ENCODE measurements at regions not wholly inside any gene's neighbourhood (a gene's known extent, or its start where the extent isn't known, plus 50 kb on each side); places are given as distances from the start of the nearest gene placed in this dataset.

GRCh38 chr12:61808856-61809255 lies 451.3 kb upstream of the USP15 start:
- no peak for DNase-seq (ENCODE audit: extremely low read depth, low read depth)

GRCh38 chr12:61810486-61810885 lies 449.7 kb upstream of the USP15 start:
- no peak for DNase-seq (ENCODE audit: extremely low read depth, low read depth)

- DNase-seq (ENCODE audit: extremely low read depth, low read depth): no peak
These were observed 438.8 kb upstream of the USP15 start for GRCh38 chr12:61821381-61821780.

- no peak for DNase-seq (ENCODE audit: extremely low read depth, low read depth)
These were observed 437.1 kb upstream of the USP15 start for GRCh38 chr12:61823102-61823501.

GRCh38 chr12:61846765-61847164 lies 413.4 kb upstream of the USP15 start:
- no peak for DNase-seq (ENCODE audit: extremely low read depth, low read depth)

GRCh38 chr12:61848893-61849292 lies 411.3 kb upstream of the USP15 start:
- no peak for DNase-seq (ENCODE audit: extremely low read depth, low read depth)

- no peak for DNase-seq (ENCODE audit: extremely low read depth, low read depth)
These were observed 406.3 kb upstream of the USP15 start for GRCh38 chr12:61853945-61854344.

- DNase-seq (ENCODE audit: extremely low read depth, low read depth): no peak
These were observed 405.3 kb upstream of the USP15 start for GRCh38 chr12:61854902-61855301.

GRCh38 chr12:61857968-61858367 lies 402.2 kb upstream of the USP15 start:
- no peak for DNase-seq (ENCODE audit: extremely low read depth, low read depth)

- no peak for DNase-seq (ENCODE audit: extremely low read depth, low read depth)
These were observed 399.8 kb upstream of the USP15 start for GRCh38 chr12:61860451-61860850.

GRCh38 chr12:61862986-61863385 lies 397.2 kb upstream of the USP15 start:
- no peak for DNase-seq (ENCODE audit: extremely low read depth, low read depth)

- no peak for DNase-seq (ENCODE audit: extremely low read depth, low read depth)
These were observed 396.4 kb upstream of the USP15 start for GRCh38 chr12:61863811-61864210.

GRCh38 chr12:61869796-61870195 lies 390.4 kb upstream of the USP15 start:
- no peak for DNase-seq (ENCODE audit: extremely low read depth, low read depth)

GRCh38 chr12:61870658-61871484 lies 389.3 kb upstream of the USP15 start:
- DNase-seq (ENCODE audit: extremely low read depth, low read depth): no peak

- DNase-seq (ENCODE audit: extremely low read depth, low read depth): no peak
These were observed 388.8 kb upstream of the USP15 start for GRCh38 chr12:61871485-61871810.

- no peak for DNase-seq (ENCODE audit: extremely low read depth, low read depth)
These were observed 381.0 kb upstream of the USP15 start for GRCh38 chr12:61879229-61879628.

- no peak for DNase-seq (ENCODE audit: extremely low read depth, low read depth)
These were observed 380.0 kb upstream of the USP15 start for GRCh38 chr12:61880186-61880585.

GRCh38 chr12:61891632-61892031 lies 368.6 kb upstream of the USP15 start:
- no peak for DNase-seq (ENCODE audit: extremely low read depth, low read depth)

GRCh38 chr12:61894168-61894567 lies 366.0 kb upstream of the USP15 start:
- no peak for DNase-seq (ENCODE audit: extremely low read depth, low read depth)

- DNase-seq (ENCODE audit: extremely low read depth, low read depth): no peak
These were observed 363.8 kb upstream of the USP15 start for GRCh38 chr12:61896436-61896835.

- DNase-seq (ENCODE audit: extremely low read depth, low read depth): no peak
These were observed 357.8 kb upstream of the USP15 start for GRCh38 chr12:61902403-61902802.

- no peak for DNase-seq (ENCODE audit: extremely low read depth, low read depth)
These were observed 349.1 kb upstream of the USP15 start for GRCh38 chr12:61911113-61911512.

- no peak for DNase-seq (ENCODE audit: extremely low read depth, low read depth)
These were observed 344.8 kb upstream of the USP15 start for GRCh38 chr12:61915420-61915819.
